Thoracic aorta (tissue), 2 donors: ENCODE measurements at regions not wholly inside any gene's neighbourhood (a gene's known extent, or its start where the extent isn't known, plus 50 kb on each side); places are given as distances from the start of the nearest gene placed in this dataset.

Source experiments
- ATAC-seq: fragments of 150-250 bp; one replicate; pipeline ENCODE4 v1.8.0; 2017; ENCODE audit warnings: low read depth; ENCODE audit not compliant: insufficient number of reproducible peaks, low FRiP score
- DNase-seq: peaks from one replicate; pipeline ENCODE4 v3.0.0-alpha.2; 2020; ENCODE audit warnings: low spot score
- H3K27ac ChIP-seq, 2 donors: fragments of 200-600 bp; sonication (generic); 1 replicate in 1 of 2; 2 replicates in 1 of 2; pipeline ENCODE4 v1.5.1; 2016; ENCODE audit warnings: mild to moderate bottlenecking in 2 of 2, moderate library complexity in 2 of 2
- H3K27me3 ChIP-seq: fragments of 200-600 bp; sonication (generic); replicated peaks from 2 replicates; pipeline ENCODE4 v1.6.0; 2016; ENCODE audit warnings: mild to moderate bottlenecking; ENCODE audit not compliant: insufficient read depth
- H3K36me3 ChIP-seq: fragments of 200-600 bp; sonication (generic); one replicate; pipeline ENCODE4 v1.5.1; 2016
- H3K4me1 ChIP-seq, 2 donors: fragments of 200-600 bp; sonication (generic); 1 replicate in 1 of 2; 2 replicates in 1 of 2; pipeline versions ENCODE4 v1.5.1 to v1.6.0; 2016; ENCODE audit warnings: low read depth in 2 of 2, mild to moderate bottlenecking in 1 of 2; ENCODE audit not compliant: control insufficient read depth in 1 of 2
- H3K4me3 ChIP-seq: fragments of 200-600 bp; sonication (generic); 2 replicates; pipeline ENCODE4 v1.5.1; 2016; ENCODE audit warnings: mild to moderate bottlenecking
- H3K9me3 ChIP-seq: fragments of 200-600 bp; sonication (generic); 2 replicates; pipeline ENCODE4 v1.5.1; 2016
- CTCF ChIP-seq: fragments of 200-600 bp; sonication (generic); IDR thresholded peaks from one replicate; pipeline ENCODE4 v1.5.1; 2019; ENCODE audit warnings: antibody characterized with exemption

GRCh38 chr3:118369892-118370491 is 664.7 kb downstream of the IGSF11 start:
- no peaks in the 10 kb centered on the region for H3K4me1 ChIP-seq
- no peak overlapping the region for H3K4me3 ChIP-seq
- H3K27ac ChIP-seq = no peak overlapping the region
- no peaks in the 10 kb centered on the region for H3K27me3 ChIP-seq
- no peak for TF ChIP-seq CTCF
- H3K36me3 ChIP-seq = no peaks in the 10 kb centered on the region
- ATAC-seq (no peak), DNase-seq (no peak)
- H3K9me3 ChIP-seq = no peaks in the 10 kb centered on the region

- DNase-seq = no peak
- no peak for TF ChIP-seq CTCF
- H3K4me3 ChIP-seq = no peak overlapping the region
- no peak for ATAC-seq
- H3K27me3 ChIP-seq = no peaks in the 10 kb centered on the region
- H3K36me3 ChIP-seq = no peaks in the 10 kb centered on the region
- no peaks in the 10 kb centered on the region for H3K9me3 ChIP-seq
- H3K4me1 ChIP-seq = no peaks in the 10 kb centered on the region
- no peak overlapping the region for H3K27ac ChIP-seq
These were observed 654.1 kb downstream of the IGSF11 start for GRCh38 chr3:118380576-118380975.

- no peak overlapping the region for H3K27ac ChIP-seq
- no peaks in the 10 kb centered on the region for H3K27me3 ChIP-seq
- DNase-seq (no peak), ATAC-seq (no peak)
- H3K4me3 ChIP-seq = no peak overlapping the region
- no peaks in the 10 kb centered on the region for H3K4me1 ChIP-seq
- no peaks in the 10 kb centered on the region for H3K9me3 ChIP-seq
- no peak for TF ChIP-seq CTCF
- no peaks in the 10 kb centered on the region for H3K36me3 ChIP-seq
These were observed 638.2 kb downstream of the IGSF11 start for GRCh38 chr3:118396491-118396890.

- DNase-seq (no peak), ATAC-seq (no peak)
- H3K27me3 ChIP-seq = no peaks in the 10 kb centered on the region
- no peak overlapping the region for H3K27ac ChIP-seq
- no peaks in the 10 kb centered on the region for H3K4me1 ChIP-seq
- H3K36me3 ChIP-seq = no peaks in the 10 kb centered on the region
- no peak overlapping the region for H3K4me3 ChIP-seq
- no peaks in the 10 kb centered on the region for H3K9me3 ChIP-seq
- no peak for TF ChIP-seq CTCF
These were observed 634.6 kb downstream of the IGSF11 start for GRCh38 chr3:118400086-118400485.

- TF ChIP-seq CTCF = no peak
- ATAC-seq = no peak
- Histone ChIP-seq H3K9me3 (no peaks in the 10 kb centered on the region), H3K27me3 (no peaks in the 10 kb centered on the region), H3K27ac (no peak overlapping the region), H3K36me3 (no peaks in the 10 kb centered on the region), H3K4me1 (no peaks in the 10 kb centered on the region), H3K4me3 (no peak overlapping the region)
- DNase-seq = no peak
These were observed 633.8 kb downstream of the IGSF11 start for GRCh38 chr3:118400886-118401285.
